Hepatic stellate cell (primary cell): ENCODE measurements at regions not wholly inside any gene's neighbourhood (a gene's known extent, or its start where the extent isn't known, plus 50 kb on each side); places are given as distances from the start of the nearest gene placed in this dataset.
"Not testable (repeated sequence)": the region's sequence is repeated elsewhere in the genome, so short reads cannot be mapped to it uniquely, and the experiment has no call there.

ENCODE experiments used
- DNase-seq: peaks from one replicate; pipeline ENCODE4 v3.0.0; 2011; ENCODE audit warnings: low spot score

- not testable (repeated sequence) for DNase-seq
Observed at GRCh38 chr12:131633610-131634009, 77.3 kb upstream of the SFSWAP start.

GRCh38 chr12:131634037-131634436 is 76.9 kb upstream of the SFSWAP start:
- DNase-seq: no peak

DNA sequence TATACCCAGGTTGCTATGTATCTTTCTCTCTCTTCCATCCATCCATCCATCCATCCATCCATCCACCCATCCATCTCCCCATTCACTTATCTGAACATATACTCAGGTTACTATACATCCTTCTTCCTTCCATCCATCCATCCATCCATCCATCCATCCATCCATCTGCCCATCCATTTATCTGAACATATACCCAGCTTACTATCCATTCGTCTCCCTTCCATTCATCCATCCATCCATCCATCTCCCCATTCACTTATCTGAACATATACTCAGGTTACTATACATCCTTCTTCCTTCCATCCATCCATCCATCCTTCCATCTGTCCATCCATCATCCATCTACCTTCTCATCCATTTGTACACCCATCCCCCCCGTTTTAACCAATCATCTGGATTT is 75.9 kb upstream of the SFSWAP start:
- DNase-seq: not testable (repeated sequence)

DNA sequence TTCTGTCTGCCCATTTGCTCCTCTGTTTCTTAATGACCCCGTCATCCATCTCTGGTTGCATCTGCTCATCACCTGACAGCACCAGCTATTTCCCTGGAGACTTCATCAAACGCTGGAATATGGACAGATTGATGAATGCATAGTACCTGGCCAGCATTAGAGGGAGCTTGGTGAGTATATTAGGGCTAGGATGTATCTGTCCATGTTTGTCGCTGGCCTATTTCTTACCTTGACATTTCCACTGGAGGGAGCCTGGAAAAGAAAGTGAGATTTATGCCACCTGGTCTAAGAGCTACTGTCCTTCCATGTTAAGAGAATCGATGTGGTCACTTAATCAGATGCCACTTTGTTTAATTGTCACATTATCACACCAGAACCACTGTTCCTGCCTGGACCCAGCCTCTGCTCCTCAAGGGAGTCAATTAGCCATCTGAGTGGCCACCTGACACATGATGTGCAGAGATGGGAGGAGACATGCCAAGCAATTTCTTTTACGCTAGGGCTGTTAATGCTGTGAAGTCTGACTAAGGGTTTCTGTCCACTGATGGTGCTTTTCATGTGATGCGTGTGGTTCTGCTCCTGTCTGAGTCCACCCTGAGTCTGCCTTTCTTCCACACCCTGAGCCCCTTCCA is 75.3 kb upstream of the SFSWAP start:
- no peak for DNase-seq

DNA sequence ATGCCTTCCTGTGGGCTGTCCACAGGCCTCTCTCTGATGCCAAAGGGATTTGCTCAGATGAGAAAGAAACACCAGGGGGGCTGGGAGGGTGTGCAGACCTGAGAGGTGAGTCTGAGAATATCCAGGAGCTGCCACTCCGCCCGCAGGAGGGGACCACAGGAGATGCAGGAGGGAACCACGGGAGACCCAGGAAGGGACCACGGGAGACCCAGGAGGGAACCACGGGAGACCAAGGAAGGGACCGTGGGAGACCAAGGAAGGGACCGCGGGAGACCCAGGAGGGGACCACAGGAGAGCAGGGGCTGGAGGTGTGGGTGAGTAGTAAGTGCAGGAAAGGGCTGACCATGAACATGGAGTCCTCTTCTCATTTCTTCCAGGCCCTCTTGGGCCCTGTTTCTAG is 74.6 kb upstream of the SFSWAP start:
- DNase-seq: no peak

DNA sequence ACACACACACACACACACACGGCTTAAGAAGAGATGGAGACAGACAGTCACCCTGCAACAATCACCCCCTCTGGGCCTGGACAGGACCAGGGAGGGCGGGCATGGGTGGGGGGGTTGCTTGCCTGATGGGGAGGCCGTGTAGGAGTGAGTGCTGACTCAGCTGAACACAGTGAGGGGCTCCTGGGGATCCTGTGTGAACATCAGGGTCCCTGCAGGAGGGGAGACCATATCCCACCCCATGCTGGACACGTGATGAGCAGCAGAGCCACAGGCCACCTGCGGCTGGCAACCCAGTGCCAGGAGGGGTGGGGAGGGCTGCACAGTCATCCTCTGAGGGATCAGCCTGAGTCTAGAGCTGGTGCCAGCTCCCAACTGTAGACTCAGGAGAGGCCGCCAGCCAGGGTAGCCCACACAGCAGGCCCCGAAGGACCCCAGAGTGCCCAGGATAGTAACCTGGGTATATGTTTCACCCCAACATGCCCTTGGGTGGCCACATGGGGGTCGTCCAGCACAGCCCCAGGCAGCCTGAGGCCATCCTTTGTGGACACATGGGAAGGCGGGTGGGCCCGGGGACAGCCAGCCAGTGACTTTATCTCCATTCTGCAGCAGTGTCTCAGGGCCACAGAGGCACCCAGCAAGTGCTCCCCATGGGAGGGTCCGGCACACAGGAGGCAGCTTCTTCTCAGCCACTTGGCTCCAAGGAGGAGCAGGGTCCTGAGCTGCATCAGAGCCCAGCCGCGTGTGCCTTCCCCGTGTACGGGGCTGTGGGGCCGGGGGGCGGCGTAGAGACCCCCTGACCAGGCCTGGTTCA is 73.7 kb upstream of the SFSWAP start:
- no peak for DNase-seq

DNA sequence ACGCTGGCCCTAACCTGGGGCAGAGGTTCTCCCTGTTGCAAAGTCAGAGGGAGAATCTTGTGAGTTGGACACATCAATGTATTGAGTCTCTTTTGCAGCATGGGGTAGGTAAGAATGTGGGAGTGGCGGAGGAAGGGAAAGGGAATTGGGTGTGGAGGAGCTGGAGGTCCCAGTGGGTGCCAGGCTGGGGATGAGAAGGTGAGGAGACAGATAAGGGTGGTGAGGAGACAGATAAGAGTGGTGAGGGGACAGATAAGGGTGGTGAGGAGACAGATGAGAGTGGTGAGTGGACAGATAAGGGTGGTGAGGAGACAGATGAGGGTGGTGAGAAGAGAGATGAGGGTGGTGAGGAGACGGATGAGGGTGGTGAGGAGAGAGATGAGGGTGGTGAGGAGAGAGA is 72.9 kb upstream of the SFSWAP start:
- no peak for DNase-seq

- DNase-seq: no peak
Observed at GRCh38 chr12:131639270-131639940, 71.5 kb upstream of the SFSWAP start.

- DNase-seq: no peak
Observed at GRCh38 chr12:131640525-131640924, 70.4 kb upstream of the SFSWAP start.

- no peak for DNase-seq
Observed at GRCh38 chr12:131641315-131641714, 69.6 kb upstream of the SFSWAP start.

GRCh38 chr12:131642101-131642540 is 68.8 kb upstream of the SFSWAP start:
- DNase-seq: peak; percentile 19

- no peak for DNase-seq
Observed at GRCh38 chr12:131642771-131643170, 68.1 kb upstream of the SFSWAP start.

GRCh38 chr12:131643631-131644452 is 67.0 kb upstream of the SFSWAP start:
- DNase-seq: no peak

DNA sequence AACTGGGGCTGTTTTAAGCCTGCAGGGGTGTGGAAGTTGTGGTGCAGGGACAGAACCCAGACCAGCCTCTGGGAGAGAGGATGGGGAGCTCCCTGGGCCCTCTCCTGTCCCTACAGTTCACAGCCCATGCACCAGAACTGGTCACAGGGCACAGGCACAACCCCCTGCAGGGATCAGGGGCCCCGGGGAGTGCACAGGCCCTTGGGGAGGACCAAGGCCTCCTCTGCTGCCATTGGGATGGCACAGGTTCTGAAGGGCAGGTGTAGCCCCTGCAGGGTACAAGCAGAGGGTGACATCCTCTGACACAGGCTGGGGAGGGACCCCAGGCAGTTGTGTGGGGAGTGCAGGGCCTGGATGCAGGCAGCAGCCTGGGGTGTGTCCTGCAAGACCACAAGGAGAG is 66.4 kb upstream of the SFSWAP start:
- no peak for DNase-seq

- not testable (repeated sequence) for DNase-seq
Observed at GRCh38 chr12:131644917-131645316, 66.0 kb upstream of the SFSWAP start.

DNA sequence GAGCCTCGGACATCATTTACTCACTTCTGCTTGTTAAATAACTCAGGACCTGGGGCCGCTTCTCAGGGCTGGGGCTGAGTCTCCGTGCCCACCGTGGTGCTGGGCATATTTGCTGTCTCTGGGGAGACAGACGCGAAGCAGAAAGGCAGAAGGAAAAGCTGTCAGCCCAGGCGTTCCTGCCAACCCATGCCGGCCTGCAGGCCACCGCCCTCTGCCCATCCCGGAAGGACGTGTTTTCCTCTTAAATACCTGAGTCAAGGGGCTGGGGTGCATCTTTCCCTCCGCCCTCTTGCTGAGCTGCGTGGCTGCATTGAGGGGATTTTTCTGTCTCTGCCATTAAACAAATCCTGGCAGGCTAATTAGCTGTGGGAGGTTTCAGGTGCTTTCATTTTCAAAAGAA is 65.3 kb upstream of the SFSWAP start:
- DNase-seq: not testable (repeated sequence)

- not testable (repeated sequence) for DNase-seq
Observed at GRCh38 chr12:131646444-131646843, 64.4 kb upstream of the SFSWAP start.

- DNase-seq: no peak
Observed at GRCh38 chr12:131647667-131648066, 63.2 kb upstream of the SFSWAP start.

DNA sequence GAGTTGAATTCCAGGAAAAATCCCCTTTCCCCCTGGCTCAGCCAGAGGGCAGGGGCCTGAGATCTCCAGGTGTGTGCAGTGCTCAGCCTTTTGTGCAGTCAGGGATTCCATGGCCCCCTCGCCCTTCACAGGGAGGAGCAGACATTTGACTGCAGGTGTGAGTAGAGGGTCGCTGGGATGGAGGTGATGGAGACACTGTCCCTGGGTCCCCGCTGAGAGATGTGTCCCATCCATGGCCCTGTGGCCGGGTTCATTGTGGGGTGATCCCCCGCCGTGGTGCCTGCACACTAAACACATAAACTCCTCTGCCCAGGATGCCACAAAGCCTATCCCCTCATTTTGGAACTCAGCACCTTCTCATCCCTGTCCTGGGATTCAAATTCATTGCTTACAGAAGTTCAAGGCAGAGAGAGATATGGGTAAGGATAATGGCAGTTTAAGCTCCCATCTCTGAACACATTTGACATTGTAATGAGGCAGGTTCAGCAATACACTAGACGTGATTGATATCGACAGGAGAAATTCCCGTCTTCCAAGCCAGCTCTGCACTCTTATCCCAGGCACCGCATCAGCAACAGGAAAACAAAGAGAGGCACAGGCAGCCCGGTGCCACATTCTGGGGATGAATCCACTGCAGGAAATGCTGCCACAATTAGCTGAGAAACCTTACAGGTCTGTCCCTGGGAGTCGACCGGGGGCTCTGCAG is 55.3 kb upstream of the SFSWAP start:
- DNase-seq: not testable (repeated sequence)

- DNase-seq: not testable (repeated sequence)
Observed at GRCh38 chr12:131656796-131657195, 54.1 kb upstream of the SFSWAP start.

DNA sequence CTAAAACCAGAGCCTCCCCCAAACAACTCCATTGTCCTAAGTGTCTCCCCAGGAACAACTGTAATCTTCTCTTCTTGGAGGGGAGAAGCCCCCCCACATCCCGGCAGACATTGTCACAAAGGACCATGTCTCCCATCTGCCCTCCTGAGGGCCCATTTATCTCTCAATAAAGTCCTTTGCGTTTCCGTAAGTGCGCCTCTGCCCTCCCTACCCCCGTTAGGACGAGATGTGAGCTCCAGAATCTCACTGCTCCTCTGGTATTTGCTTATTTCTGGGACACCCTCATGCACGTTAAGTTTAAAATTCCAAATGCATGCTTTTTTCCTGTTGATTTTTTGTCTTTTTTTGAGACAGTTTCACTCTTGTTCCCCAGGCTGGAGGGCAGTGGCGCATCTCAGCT is 52.3 kb upstream of the SFSWAP start:
- DNase-seq: not testable (repeated sequence)
